ENCODE measurements at regions not wholly inside any gene's neighbourhood (a gene's known extent, or its start where the extent isn't known, plus 50 kb on each side); places are given as distances from the start of the nearest gene placed in this dataset.

GRCh38 chr13:78845656-78846365 lies 186.9 kb upstream of the OBI1 start:
- no peak for DNase-seq

- DNase-seq = no peak
Observed at GRCh38 chr13:78844106-78844505, 185.2 kb upstream of the OBI1 start.

DNA sequence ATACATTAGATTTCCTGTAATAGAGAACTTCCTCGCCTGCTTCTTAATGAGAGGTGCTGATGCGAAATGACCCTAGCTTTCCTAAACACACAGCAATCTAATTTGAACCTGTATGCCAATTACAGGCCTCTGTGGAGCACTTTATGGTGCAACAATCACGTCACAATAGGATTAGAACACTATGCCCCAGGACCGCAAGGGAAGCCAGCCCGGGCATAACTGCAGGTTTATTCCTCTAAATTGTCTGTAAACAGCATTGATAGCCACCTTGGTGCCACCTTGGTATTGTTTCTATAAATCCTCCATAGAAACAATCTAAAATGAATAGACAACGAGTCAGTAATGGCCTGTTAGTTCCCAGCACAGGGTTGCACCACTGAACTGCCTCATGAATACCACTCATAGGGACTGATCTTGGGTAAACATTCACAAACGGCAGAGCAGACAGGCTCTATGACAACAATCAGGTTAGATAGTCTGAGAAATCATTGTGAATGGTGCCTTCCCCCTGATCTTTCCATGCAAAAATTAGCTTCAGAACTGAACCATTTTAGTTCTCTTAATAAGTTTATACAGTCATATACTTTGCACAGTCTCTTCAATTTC lies 182.5 kb upstream of the OBI1 start:
- DNase-seq = no peak

DNA sequence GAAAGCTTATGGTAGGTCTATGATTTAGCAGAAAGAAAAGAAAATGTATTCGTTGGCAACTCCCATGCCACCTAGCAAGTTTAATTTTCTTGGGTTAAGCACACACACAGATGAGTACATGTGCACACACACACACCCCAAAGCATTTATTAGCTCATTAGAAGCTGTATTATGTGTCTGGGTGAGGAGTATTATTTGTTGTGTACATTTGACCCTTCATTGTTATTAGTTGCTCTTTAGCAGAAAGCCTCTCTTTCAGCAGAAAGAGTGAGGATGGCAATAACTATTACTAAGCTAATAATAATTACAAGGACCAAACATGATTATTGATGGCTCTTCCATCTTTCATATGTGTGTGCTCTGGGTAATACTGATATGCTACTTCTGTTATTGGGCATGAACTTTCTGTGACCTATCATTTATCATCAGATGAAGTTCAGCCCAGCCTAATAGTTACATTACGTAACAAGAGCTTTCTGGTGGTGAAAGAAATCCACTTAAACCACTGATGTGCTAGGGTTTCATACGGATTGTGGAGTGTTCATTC lies 177.4 kb upstream of the OBI1 start:
- DNase-seq = no peak

- no peak for DNase-seq
Observed at GRCh38 chr13:78832461-78832860, 173.5 kb upstream of the OBI1 start.

DNA sequence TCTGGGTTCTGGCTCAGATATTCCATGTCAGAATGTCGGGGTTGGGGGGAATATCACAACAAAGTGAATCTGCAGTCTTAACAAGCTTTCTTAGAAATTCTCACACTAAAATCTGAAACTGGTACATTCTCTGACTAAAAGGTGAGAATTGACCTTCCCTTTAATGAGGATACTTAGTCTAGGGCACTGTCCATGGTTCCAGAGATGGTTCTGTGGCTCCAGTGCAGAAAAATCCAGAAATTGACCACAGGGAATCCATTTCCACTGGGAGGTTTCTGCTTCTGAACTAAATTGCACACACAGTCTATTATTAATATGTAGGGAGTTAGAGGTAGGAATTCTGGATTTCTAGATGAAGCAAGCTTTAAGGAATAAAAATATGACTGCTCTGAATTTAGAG lies 171.6 kb upstream of the OBI1 start:
- DNase-seq = no peak

DNA sequence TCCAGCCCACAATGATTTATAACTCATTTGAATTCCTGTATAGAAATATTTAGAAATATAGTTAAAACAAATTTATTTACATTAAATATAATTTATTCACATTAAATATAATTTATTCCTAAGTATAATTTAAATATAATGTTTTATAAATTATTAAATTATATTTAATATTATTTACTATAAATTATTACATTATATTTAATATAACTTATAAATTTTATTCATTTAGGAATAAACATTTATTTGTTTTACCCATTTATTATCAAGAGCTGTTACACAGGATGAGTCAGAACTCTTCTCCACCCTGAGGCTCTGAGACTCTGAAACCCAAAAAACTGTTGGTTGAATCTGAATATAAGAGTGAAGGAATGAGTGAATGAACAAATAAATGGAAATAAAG lies 170.9 kb upstream of the OBI1 start:
- DNase-seq = no peak

GRCh38 chr13:78827471-78827870 lies 168.5 kb upstream of the OBI1 start:
- no peak for DNase-seq

DNA sequence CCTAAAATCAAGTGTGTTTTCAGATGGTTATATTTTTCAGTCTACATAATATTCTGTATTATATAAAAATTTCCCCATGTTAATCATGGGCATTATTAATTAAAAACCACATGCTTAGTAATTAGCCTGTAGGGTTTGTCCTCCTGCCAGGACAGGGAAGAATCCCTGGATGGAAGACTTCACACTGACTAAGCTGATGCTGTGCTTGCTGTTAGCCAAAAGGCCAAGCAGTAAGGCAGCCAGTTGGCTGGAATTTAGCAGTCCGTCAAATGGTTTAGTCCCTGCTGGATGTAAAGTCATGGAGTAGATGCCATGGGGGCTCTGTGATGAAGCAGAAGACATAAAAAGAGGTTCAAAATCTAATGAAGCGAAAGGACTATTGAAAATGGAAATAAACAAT lies 168.0 kb upstream of the OBI1 start:
- no peak for DNase-seq

DNA sequence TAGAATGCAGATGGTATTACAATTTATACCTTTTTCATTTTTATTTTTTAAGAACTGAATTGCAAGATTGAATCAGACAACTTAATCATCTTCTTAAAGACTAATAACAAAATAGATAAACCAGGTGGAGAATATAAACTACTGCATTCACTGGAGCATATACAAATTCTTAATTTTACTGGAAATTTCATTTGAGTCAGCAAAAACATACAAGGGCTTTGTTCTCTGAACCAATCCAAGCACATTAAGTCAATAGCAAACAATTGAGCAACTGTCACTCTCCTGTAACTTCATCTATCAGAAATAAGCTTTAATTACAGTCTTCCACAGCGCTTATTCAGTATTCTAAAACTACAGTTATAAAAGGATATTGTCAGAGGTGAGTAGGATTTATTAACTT lies 167.4 kb upstream of the OBI1 start:
- no peak for DNase-seq

- no peak for DNase-seq
Observed at GRCh38 chr13:78820541-78820940, 161.6 kb upstream of the OBI1 start.

GRCh38 chr13:78816592-78816991 lies 157.6 kb upstream of the OBI1 start:
- DNase-seq = no peak

DNA sequence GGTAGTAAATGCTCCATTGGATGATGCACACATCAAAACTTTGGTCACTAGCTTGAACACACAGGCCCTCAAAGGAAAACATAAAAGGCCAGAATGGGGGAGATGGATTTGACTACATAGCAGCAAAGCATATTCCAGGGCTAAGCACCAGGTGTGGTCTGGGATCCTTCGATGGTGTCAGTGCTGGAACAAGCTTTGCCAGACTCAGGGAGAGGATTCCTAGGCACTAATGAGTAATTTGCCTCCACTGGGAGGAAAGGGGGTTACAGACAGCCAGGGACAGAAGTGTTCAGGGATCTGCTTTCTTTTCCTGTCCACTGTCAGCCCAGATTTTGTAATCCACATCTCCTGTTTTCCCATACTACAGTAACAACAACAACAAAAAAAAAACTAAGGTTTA lies 157.2 kb upstream of the OBI1 start:
- DNase-seq = no peak

DNA sequence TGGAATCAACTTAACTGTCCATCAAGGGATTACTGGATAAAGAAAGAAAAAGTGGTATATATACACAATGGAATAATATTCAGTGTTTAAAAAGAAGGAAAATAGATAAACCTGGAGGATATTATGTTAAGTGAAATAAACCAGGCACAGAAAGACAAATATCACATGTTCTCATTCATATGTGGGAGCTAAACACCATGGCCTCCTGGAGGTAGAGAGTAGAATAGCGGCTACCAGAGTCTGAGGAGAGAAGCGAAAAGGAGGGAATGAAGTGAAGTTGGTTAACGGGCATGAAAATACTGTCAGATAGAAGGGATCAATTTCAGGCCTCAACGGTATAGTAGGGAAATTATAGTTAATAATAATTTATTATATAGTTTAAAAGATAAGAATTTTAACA lies 147.5 kb upstream of the OBI1 start:
- peak; percentile 25 for DNase-seq

DNA sequence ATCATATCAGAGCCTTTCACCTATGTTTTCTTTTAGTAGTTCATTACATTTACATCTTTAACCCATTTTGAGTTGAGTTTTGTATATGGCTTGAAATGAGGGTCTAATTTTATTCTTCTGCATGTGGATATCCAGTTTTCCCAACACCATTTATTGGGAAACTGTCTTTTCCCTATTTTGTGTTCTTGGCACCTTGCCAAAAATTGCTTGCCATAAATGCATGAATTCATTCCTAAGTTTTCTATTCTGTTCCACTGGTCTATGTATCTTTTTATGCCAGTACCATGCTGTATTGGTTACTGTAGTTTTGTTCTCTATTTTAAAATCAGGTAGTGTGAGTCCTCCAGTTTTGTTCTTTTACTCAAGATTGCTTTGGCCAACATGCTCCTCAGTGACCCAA lies 144.0 kb upstream of the OBI1 start:
- no peak for DNase-seq

- DNase-seq = no peak
Observed at GRCh38 chr13:78787190-78787589, 128.2 kb upstream of the OBI1 start.

- DNase-seq = no peak
Observed at GRCh38 chr13:78786459-78786858, 127.5 kb upstream of the OBI1 start.

GRCh38 chr13:78785764-78786163 lies 126.8 kb upstream of the OBI1 start:
- DNase-seq = no peak

DNA sequence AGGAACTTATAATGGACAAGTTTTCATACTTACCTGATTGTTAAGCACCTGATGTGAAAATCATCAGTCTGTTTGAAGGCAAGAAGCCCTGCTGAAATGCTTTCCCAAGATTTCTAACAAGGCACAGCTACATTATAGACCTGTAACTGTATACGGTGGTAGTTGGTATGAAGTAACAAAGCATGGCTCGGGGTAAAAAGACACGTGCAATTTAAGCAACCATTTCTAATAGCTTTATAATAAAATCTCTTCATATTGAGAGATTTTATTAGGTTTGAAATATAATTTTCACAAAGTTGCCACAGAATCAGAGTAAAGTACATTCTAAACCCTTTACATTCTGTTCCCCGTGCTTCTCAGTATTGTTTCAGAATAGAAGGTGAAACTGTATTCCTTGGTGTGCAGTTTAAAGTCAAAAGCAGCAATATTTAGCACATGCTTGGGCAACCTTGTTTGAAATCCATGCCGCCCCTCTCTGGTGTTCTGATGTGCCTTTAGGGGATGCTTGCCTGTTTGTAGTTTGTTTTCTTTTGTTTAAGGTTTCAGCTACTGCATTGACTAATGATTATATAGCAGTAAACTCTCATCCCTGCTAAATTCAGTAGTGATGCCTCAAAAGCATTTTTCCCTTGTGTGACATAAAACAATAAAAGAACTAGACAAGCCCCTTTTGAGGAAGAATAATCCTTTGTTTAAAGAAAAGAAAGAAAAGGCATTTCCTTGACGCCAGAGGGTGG lies 125.2 kb upstream of the OBI1 start:
- no peak for DNase-seq

- no peak for DNase-seq
Observed at GRCh38 chr13:78780708-78781107, 121.8 kb upstream of the OBI1 start.

- no peak for DNase-seq
Observed at GRCh38 chr13:78779608-78780007, 120.7 kb upstream of the OBI1 start.

- DNase-seq = no peak
Observed at GRCh38 chr13:78777976-78778375, 119.0 kb upstream of the OBI1 start.

DNA sequence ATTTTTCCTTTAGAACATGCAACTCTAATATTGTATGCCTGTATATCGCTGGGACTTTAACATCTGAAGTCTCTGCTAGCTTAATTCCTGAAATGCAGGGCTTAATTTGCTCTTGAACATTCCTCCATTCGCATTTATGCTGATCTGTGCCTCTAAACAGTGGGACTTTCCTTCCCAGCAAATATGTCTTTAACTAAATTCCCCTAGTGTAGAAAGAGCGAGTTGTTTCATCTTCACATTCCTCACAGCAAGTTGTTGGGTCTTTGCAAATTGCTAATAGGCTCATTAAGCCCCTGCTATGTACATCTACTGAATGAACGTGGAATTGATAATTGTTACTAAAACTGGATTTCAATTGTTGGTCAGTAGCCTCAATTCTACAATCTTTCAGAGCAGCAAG lies 118.4 kb upstream of the OBI1 start:
- DNase-seq = no peak

- no peak for DNase-seq
Observed at GRCh38 chr13:78772933-78773332, 114.0 kb upstream of the OBI1 start.
